ENCODE measurements at regions not wholly inside any gene's neighbourhood (a gene's known extent, or its start where the extent isn't known, plus 50 kb on each side); places are given as distances from the start of the nearest gene placed in this dataset.

DNA sequence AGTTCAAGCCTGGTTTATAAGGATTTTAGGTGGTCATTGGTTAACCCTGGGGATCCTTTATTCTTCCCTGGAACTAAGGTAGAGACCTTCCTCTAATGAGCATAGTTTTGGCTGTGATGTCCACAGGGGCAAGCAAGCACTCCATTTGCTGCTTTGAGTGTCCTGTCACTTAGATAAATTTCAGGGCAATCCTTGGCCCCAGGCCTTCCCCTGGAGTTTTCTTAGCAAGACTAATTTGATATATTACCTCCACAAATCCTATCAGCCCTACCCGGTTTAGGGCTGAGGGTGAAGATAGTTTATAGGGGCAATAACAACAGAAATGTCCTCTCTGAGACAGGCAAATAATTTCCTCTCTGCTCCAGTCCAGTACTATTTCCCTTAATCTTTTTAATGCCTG lies 166.6 kb downstream of the CYYR1 start:
- TF ChIP-seq ZNF668 (CRISPR knock-in tag; IDR thresholded peaks at IDR 0.05) (no peak), ZNF140 (CRISPR knock-in tag; IDR thresholded peaks at IDR 0.05) (no peak), ATF7 (IDR thresholded peaks at IDR 0.05) (no peak), EZH2 (IDR thresholded peaks at IDR 0.05; ENCODE audit: borderline replicate concordance, low read depth, low read length) (no peak)
- TF ChIP-seq, protein P1, sequence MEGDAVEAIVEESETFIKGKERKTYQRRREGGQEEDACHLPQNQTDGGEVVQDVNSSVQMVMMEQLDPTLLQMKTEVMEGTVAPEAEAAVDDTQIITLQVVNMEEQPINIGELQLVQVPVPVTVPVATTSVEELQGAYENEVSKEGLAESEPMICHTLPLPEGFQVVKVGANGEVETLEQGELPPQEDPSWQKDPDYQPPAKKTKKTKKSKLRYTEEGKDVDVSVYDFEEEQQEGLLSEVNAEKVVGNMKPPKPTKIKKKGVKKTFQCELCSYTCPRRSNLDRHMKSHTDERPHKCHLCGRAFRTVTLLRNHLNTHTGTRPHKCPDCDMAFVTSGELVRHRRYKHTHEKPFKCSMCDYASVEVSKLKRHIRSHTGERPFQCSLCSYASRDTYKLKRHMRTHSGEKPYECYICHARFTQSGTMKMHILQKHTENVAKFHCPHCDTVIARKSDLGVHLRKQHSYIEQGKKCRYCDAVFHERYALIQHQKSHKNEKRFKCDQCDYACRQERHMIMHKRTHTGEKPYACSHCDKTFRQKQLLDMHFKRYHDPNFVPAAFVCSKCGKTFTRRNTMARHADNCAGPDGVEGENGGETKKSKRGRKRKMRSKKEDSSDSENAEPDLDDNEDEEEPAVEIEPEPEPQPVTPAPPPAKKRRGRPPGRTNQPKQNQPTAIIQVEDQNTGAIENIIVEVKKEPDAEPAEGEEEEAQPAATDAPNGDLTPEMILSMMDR (IDR thresholded peaks at IDR 0.05 in 2 of 3, conservative IDR thresholded peaks at IDR 0.05 in 1 of 3; ENCODE audit: insufficient read depth in 2 of 3, low read depth in 1 of 3, low read length in 3 of 3): no peak
